HepG2 (cell line): ENCODE measurements at regions not wholly inside any gene's neighbourhood (a gene's known extent, or its start where the extent isn't known, plus 50 kb on each side); places are given as distances from the start of the nearest gene placed in this dataset.

Source experiments
- ATAC-seq: fragments of 200-7000 bp; cut with Tn5 transposase; 3 replicates; pipeline ENCODE4 v1.9.1; 2020; ENCODE audit warnings: mild to moderate bottlenecking, moderate library complexity
- BruUV-seq: library from RNA; stranded (reverse); fragments of 400-500 nt; replicated peaks from 2 replicates; lab custom pipeline; 2021; lab: Mats Ljungman, UMichigan
- CTCF ChIA-PET: fragments of 300-600 bp; formaldehyde crosslinking; extraction: SDS; loops from one replicate; lab custom pipeline; 2021; ENCODE audit warnings: low total read pairs, inconsistent platforms, low intra/inter-chr PET ratio; lab: Yijun Ruan, JAX
- POLR2A ChIA-PET: fragments of 350-600 bp; sonication (Branson Sonifier 250); formaldehyde crosslinking; loops from one replicate; lab custom pipeline; 2020; ENCODE audit warnings: antibody characterized with exemption, inconsistent platforms; lab: Yijun Ruan, JAX
- DNase-seq: peaks from one replicate; pipeline ENCODE4 v3.0.0-alpha.2; 2015; ENCODE audit warnings: low spot score
- FAIRE-seq: peaks from 3 replicates; lab custom pipeline; 2011; peaks lifted over from hg19 to GRCh38; lab: Jason Lieb, UNC
- H2AFZ ChIP-seq: one replicate; pipeline ENCODE4 v1.6.1; 2011; ENCODE audit warnings: low read length, inconsistent platforms
- H3K27ac ChIP-seq: fragments of 300-600 bp; 3 replicates; pipeline ENCODE4 v1.8.0; 2011; ENCODE audit warnings: mixed run types, mild to moderate bottlenecking, mixed read lengths, low read length, inconsistent platforms; ENCODE audit not compliant: insufficient read depth; ENCODE audit errors: extremely low read length
- H3K27me3 ChIP-seq, 2 experiments: fragments of 200-600 bp in 1 of 2; 2 replicates in 1 of 2; 3 replicates in 1 of 2; pipeline versions ENCODE4 v1.6.0 to v1.8.0; 2011; ENCODE audit warnings: low read length in 2 of 2, mild to moderate bottlenecking in 2 of 2, moderate library complexity in 2 of 2, inconsistent platforms in 1 of 2; ENCODE audit not compliant: insufficient read depth in 2 of 2, control insufficient read depth in 1 of 2
- H3K36me3 ChIP-seq, 2 experiments: fragments of 200-600 bp in 1 of 2; replicated peaks in 1 of 2; 2 replicates in 1 of 2; 3 replicates in 1 of 2; pipeline versions ENCODE4 v1.5.1 to v1.8.0; 2011; ENCODE audit warnings: low read length in 2 of 2, inconsistent platforms in 1 of 2; ENCODE audit not compliant: insufficient read depth in 2 of 2, control insufficient read depth in 1 of 2
- H3K4me1 ChIP-seq: 2 replicates; pipeline ENCODE4 v1.5.1; 2012; ENCODE audit warnings: low read length, inconsistent platforms; ENCODE audit not compliant: insufficient read depth
- H3K4me2 ChIP-seq: 2 replicates; pipeline ENCODE4 v1.6.0; 2011; ENCODE audit warnings: low read depth, low read length, inconsistent platforms
- H3K4me3 ChIP-seq, 3 experiments: fragments of 200-600 bp in 1 of 3; sonication (generic), shearing (Covaris generic) in 1 of 3; replicated peaks in 1 of 3; 2 replicates each; pipeline ENCODE4 v1.5.1; 2011 to 2016; ENCODE audit warnings: low read length in 3 of 3, inconsistent platforms in 2 of 3, low read depth in 2 of 3, mild to moderate bottlenecking in 2 of 3, control low read depth in 1 of 3, mixed read lengths in 1 of 3; ENCODE audit not compliant: insufficient read depth in 1 of 3
- H3K79me2 ChIP-seq: one replicate; pipeline ENCODE4 v1.6.1; 2011; ENCODE audit warnings: low read length, inconsistent platforms; ENCODE audit not compliant: insufficient read depth
- H3K9ac ChIP-seq: 2 replicates; pipeline ENCODE4 v1.6.0; 2011; ENCODE audit warnings: mild to moderate bottlenecking, low read depth, low read length, inconsistent platforms; ENCODE audit not compliant: insufficient read depth
- H3K9me3 ChIP-seq: 2 replicates; pipeline ENCODE4 v1.5.1; 2012; ENCODE audit warnings: mild to moderate bottlenecking, low read length
- H4K20me1 ChIP-seq: 2 replicates; pipeline ENCODE4 v1.6.0; 2011; ENCODE audit warnings: inconsistent platforms, mild to moderate bottlenecking, low read length, moderate library complexity; ENCODE audit not compliant: insufficient read depth
- ATF4 ChIP-seq, 2 experiments: fragments of 450-650 bp in 1 of 2; sonication (generic) in 1 of 2; formaldehyde crosslinking; IDR thresholded peaks; 2 replicates each; pipeline versions ENCODE4 v1.5.0 to v1.8.0; 2020 to 2022; ENCODE audit warnings: mild to moderate bottlenecking in 1 of 2, missing genetic modification reagents in 1 of 2
- CEBPB ChIP-seq: IDR thresholded peaks from 2 replicates; pipeline ENCODE4 v1.6.1; 2011; ENCODE audit warnings: low read depth, low read length, improper control_type of control experiment, borderline replicate concordance
- DNMT3B ChIP-seq: conservative IDR thresholded peaks from 2 replicates; pipeline ENCODE4 v1.6.1; 2016; ENCODE audit warnings: missing biosample characterization, control low read depth
- FOSL2 ChIP-seq: sonication (generic); formaldehyde crosslinking; IDR thresholded peaks from 2 replicates; pipeline ENCODE4 v1.4.0; 2020; ENCODE audit warnings: missing genetic modification reagents
- GATAD2A ChIP-seq: IDR thresholded peaks from 2 replicates; pipeline ENCODE4 v1.6.1; 2016
- MXI1 ChIP-seq: IDR thresholded peaks from 3 replicates; pipeline ENCODE4 v1.6.1; 2012; ENCODE audit warnings: low read depth, low read length, inconsistent platforms, borderline replicate concordance
- MYPOP ChIP-seq: sonication (generic); formaldehyde crosslinking; IDR thresholded peaks from 2 replicates; pipeline ENCODE4 v1.8.1; 2023; ENCODE audit warnings: mild to moderate bottlenecking, moderate library complexity, missing genetic modification reagents
- PREB ChIP-seq: sonication (generic); formaldehyde crosslinking; IDR thresholded peaks from 2 replicates; pipeline ENCODE4 v1.4.0; 2020; ENCODE audit warnings: missing genetic modification reagents
- RAD21 ChIP-seq: fragments of 450-650 bp; formaldehyde crosslinking; IDR thresholded peaks from 2 replicates; pipeline ENCODE4 v1.5.0; 2020; ENCODE audit warnings: mild to moderate bottlenecking
- SCMH1 ChIP-seq: sonication (generic); formaldehyde crosslinking; IDR thresholded peaks from 2 replicates; pipeline ENCODE4 v1.9.0; 2021; ENCODE audit warnings: missing genetic modification reagents, mild to moderate bottlenecking, borderline replicate concordance
- SYNCRIP ChIP-seq: fragments of 200-400 bp; formaldehyde crosslinking; IDR thresholded peaks from 2 replicates; pipeline ENCODE4 v1.6.1; 2018; ENCODE audit warnings: mild to moderate bottlenecking, low read depth, low read length; ENCODE audit not compliant: insufficient read depth
- TCF7L2 ChIP-seq: IDR thresholded peaks from 2 replicates; pipeline ENCODE4 v1.6.1; 2011; ENCODE audit warnings: mild to moderate bottlenecking, low read depth, low read length, moderate library complexity
- TFAP4 ChIP-seq: sonication (generic); IDR thresholded peaks from 2 replicates; pipeline ENCODE4 v1.6.1; 2016; ENCODE audit warnings: low read depth, borderline replicate concordance
- ZBTB43 ChIP-seq: sonication (generic); formaldehyde crosslinking; conservative IDR thresholded peaks from 2 replicates; pipeline ENCODE4 v1.4.0; 2020; ENCODE audit warnings: missing genetic modification reagents
- ZNF253 ChIP-seq: sonication (generic); formaldehyde crosslinking; IDR thresholded peaks from 2 replicates; pipeline ENCODE4 v1.8.0; 2022; ENCODE audit warnings: mild to moderate bottlenecking, missing genetic modification reagents, borderline replicate concordance
- ZNF282 ChIP-seq: fragments of 450-650 bp; IDR thresholded peaks from 2 replicates; pipeline ENCODE4 v1.6.1; 2018; ENCODE audit not compliant: partially characterized antibody
- ZNF33A ChIP-seq: sonication (generic); formaldehyde crosslinking; IDR thresholded peaks from 2 replicates; pipeline ENCODE4 v1.5.1; 2020; ENCODE audit warnings: missing genetic modification reagents, mild to moderate bottlenecking, moderate library complexity, borderline replicate concordance
- ZNF75D ChIP-seq: sonication (generic); formaldehyde crosslinking; IDR thresholded peaks from 2 replicates; pipeline ENCODE4 v1.8.1; 2023; ENCODE audit warnings: missing genetic modification reagents, mild to moderate bottlenecking, borderline replicate concordance
- ZNF781 ChIP-seq: sonication (generic); formaldehyde crosslinking; IDR thresholded peaks from 2 replicates; pipeline ENCODE4 v1.5.1; 2020; ENCODE audit warnings: borderline replicate concordance, mild to moderate bottlenecking, missing genetic modification reagents; ENCODE audit errors: not compliant biosample characterization
- WGBS: methylation state at CpG from one replicate; pipeline ENCODE4 v1.1.6; 2017; ENCODE audit warnings: low lambda C conversion rate; 5-methylcytosine and 5-hydroxymethylcytosine counted together
- in situ Hi-C: cut with HindIII; loops from 2 replicates; pipeline ENCODE4 v1.10.0; 2017; ENCODE audit warnings: low pct_unique_long_range_greater_than_20kb; ENCODE audit not compliant: extremely low pct_ligation_motif_present
- intact Hi-C: fragments of 100-400 bp; cut with micrococcal nuclease; formaldehyde crosslinking; loops from one replicate; pipeline ENCODE4 v1.10.0; 2022; ENCODE audit not compliant: unreplicated experiment

GRCh38 chr20:16801919-16802651 is 53.9 kb downstream of the OTOR start:
- Histone ChIP-seq H3K9me3 (no peaks in the 10 kb centered on the region), H3K4me1 (no peaks in the 10 kb centered on the region), H3K27ac (no peak overlapping the region), H3K9ac (no peak overlapping the region), H4K20me1 (no peaks in the 10 kb centered on the region), H3K79me2 (no peaks in the 10 kb centered on the region), H3K27me3 (peaks cover 1 to 26% of the 10 kb centered on the region in 2 experiments; a peak in 2 of 5 replicates), H3K4me3 (no peak overlapping the region), H3K36me3 (no peaks in the 10 kb centered on the region), H3K4me2 (no peak overlapping the region), H2AFZ (peak overlapping the region; percentile 2)
- POLR2A ChIA-PET, result no interaction called here
- in situ Hi-C loops, result loop anchor here (5.0 kb wide), 2 partner anchors 480 to 630 kb away; no protein-coding TSS in a partner anchor
- intact Hi-C loops, result no loop called here
- 10% methylated on average over 15 of the region's 15 CpGs for WGBS
- CTCF ChIA-PET, result interaction anchor here (0.7 to 4.3 kb wide), 5 partner anchors 19 to 1475 kb away, joined by 3 to 98 read pairs (median 7); no protein-coding TSS in a partner anchor
- ATAC-seq (peak; percentile 77), DNase-seq (peak; percentile 66), FAIRE-seq (peak; percentile 80)
- no TSS peak for BruUV-seq
- TF ChIP-seq MXI1, result 0 out of 3 replicates have a peak, but pooled peaks have one; percentile 28
- no peak for TF ChIP-seq ZBTB43
- no peak for TF ChIP-seq ZNF253
- TF ChIP-seq PREB (CRISPR knock-in tag), result no peak
- no peak for TF ChIP-seq CEBPB
- TF ChIP-seq GATAD2A (CRISPR knock-in tag), result 0 out of 2 replicates have a peak, but pooled peaks have one; percentile 29
- TF ChIP-seq TCF7L2, result no peak
- peak in 1 of 2 experiments; percentile 73; a peak in 2 of 4 replicates for TF ChIP-seq ATF4 (CRISPR knock-in tag; IDR thresholded peaks at IDR 0.05)
- TF ChIP-seq SCMH1 (CRISPR knock-in tag), result no peak
- no peak for TF ChIP-seq ZNF781 (CRISPR knock-in tag)
- TF ChIP-seq TFAP4, result no peak
- TF ChIP-seq FOSL2 (CRISPR knock-in tag), result no peak
- no peak for TF ChIP-seq ZNF33A (CRISPR knock-in tag)
- TF ChIP-seq DNMT3B (CRISPR knock-in tag), result no peak
- TF ChIP-seq ZNF282, result no peak
- TF ChIP-seq RAD21 (CRISPR knock-in tag), result peak; percentile 47; the same call in 1 of the 2 replicates
- TF ChIP-seq ZNF75D (CRISPR knock-in tag), result no peak
- TF ChIP-seq SYNCRIP, result no peak
- no peak for TF ChIP-seq MYPOP (CRISPR knock-in tag)
